ENCODE measurements at regions not wholly inside any gene's neighbourhood (a gene's known extent, or its start where the extent isn't known, plus 50 kb on each side); places are given as distances from the start of the nearest gene placed in this dataset.
"Not testable (repeated sequence)": the region's sequence is repeated elsewhere in the genome, so short reads cannot be mapped to it uniquely, and the experiment has no call there.

- in situ Hi-C loops (cut with MboI; ENCODE audit: low pct_unique_long_range_greater_than_20kb, low sequenced_read_pairs) = no loop called here
- no peak for DNase-seq
Observed at GRCh38 chr6:141981190-141981589, 151.5 kb upstream of the GJE1 start.

GRCh38 chr6:141977782-141978181 is 154.9 kb upstream of the GJE1 start:
- no peak for DNase-seq
- in situ Hi-C loops (cut with MboI; ENCODE audit: low pct_unique_long_range_greater_than_20kb, low sequenced_read_pairs) = no loop called here

- no peak for DNase-seq
- in situ Hi-C loops (cut with MboI; ENCODE audit: low pct_unique_long_range_greater_than_20kb, low sequenced_read_pairs) = no loop called here
Observed at GRCh38 chr6:141976994-141977393, 155.7 kb upstream of the GJE1 start.

GRCh38 chr6:141969768-141970415 is 162.8 kb upstream of the GJE1 start:
- DNase-seq; in situ Hi-C loops (cut with MboI; ENCODE audit: low pct_unique_long_range_greater_than_20kb, low sequenced_read_pairs): not testable (repeated sequence)

GRCh38 chr6:141969201-141969600 is 163.5 kb upstream of the GJE1 start:
- no peak for DNase-seq
- in situ Hi-C loops (cut with MboI; ENCODE audit: low pct_unique_long_range_greater_than_20kb, low sequenced_read_pairs) = no loop called here

- in situ Hi-C loops (cut with MboI; ENCODE audit: low pct_unique_long_range_greater_than_20kb, low sequenced_read_pairs) = no loop called here
- DNase-seq = no peak
Observed at GRCh38 chr6:141968632-141969031, 164.1 kb upstream of the GJE1 start.

- no peak for DNase-seq
- in situ Hi-C loops (cut with MboI; ENCODE audit: low pct_unique_long_range_greater_than_20kb, low sequenced_read_pairs) = no loop called here
Observed at GRCh38 chr6:141965016-141965545, 167.6 kb upstream of the GJE1 start.

GRCh38 chr6:141963543-141964295 is 169.0 kb upstream of the GJE1 start:
- DNase-seq = no peak
- in situ Hi-C loops (cut with MboI; ENCODE audit: low pct_unique_long_range_greater_than_20kb, low sequenced_read_pairs) = no loop called here

- in situ Hi-C loops (cut with MboI; ENCODE audit: low pct_unique_long_range_greater_than_20kb, low sequenced_read_pairs) = no loop called here
Observed at GRCh38 chr6:141957271-141957670, 175.5 kb upstream of the GJE1 start.

GRCh38 chr6:141956868-141957267 is 175.9 kb upstream of the GJE1 start:
- DNase-seq = no peak
- in situ Hi-C loops (cut with MboI; ENCODE audit: low pct_unique_long_range_greater_than_20kb, low sequenced_read_pairs) = no loop called here

More at GRCh38 chr6:141957271-141957670, 175.5 kb upstream of the GJE1 start:
- no peak for DNase-seq

- no peak for DNase-seq
- in situ Hi-C loops (cut with MboI; ENCODE audit: low pct_unique_long_range_greater_than_20kb, low sequenced_read_pairs) = no loop called here
Observed at GRCh38 chr6:141956046-141956761, 176.5 kb upstream of the GJE1 start.

GRCh38 chr6:141953072-141953471 is 179.7 kb upstream of the GJE1 start:
- in situ Hi-C loops (cut with MboI; ENCODE audit: low pct_unique_long_range_greater_than_20kb, low sequenced_read_pairs) = no loop called here
- no peak for DNase-seq

- peak; percentile 13 for DNase-seq
- in situ Hi-C loops (cut with MboI; ENCODE audit: low pct_unique_long_range_greater_than_20kb, low sequenced_read_pairs) = no loop called here
Observed at GRCh38 chr6:141946502-141946901, 186.2 kb upstream of the GJE1 start.

- no peak for DNase-seq
- in situ Hi-C loops (cut with MboI; ENCODE audit: low pct_unique_long_range_greater_than_20kb, low sequenced_read_pairs) = no loop called here
Observed at GRCh38 chr6:141938664-141939063, 194.1 kb upstream of the GJE1 start.

GRCh38 chr6:141932685-141933084 is 200.0 kb upstream of the GJE1 start:
- in situ Hi-C loops (cut with MboI; ENCODE audit: low pct_unique_long_range_greater_than_20kb, low sequenced_read_pairs) = no loop called here
- DNase-seq = no peak

GRCh38 chr6:141926200-141926900 is 206.4 kb upstream of the GJE1 start:
- DNase-seq; in situ Hi-C loops (cut with MboI; ENCODE audit: low pct_unique_long_range_greater_than_20kb, low sequenced_read_pairs): not testable (repeated sequence)

- DNase-seq = no peak
- in situ Hi-C loops (cut with MboI; ENCODE audit: low pct_unique_long_range_greater_than_20kb, low sequenced_read_pairs) = no loop called here
Observed at GRCh38 chr6:141925001-141925400, 207.7 kb upstream of the GJE1 start.

- in situ Hi-C loops (cut with MboI; ENCODE audit: low pct_unique_long_range_greater_than_20kb, low sequenced_read_pairs) = no loop called here
- no peak for DNase-seq
Observed at GRCh38 chr6:141922898-141923297, 209.8 kb upstream of the GJE1 start.
